HepG2 (cell line): ENCODE measurements at regions not wholly inside any gene's neighbourhood (a gene's known extent, or its start where the extent isn't known, plus 50 kb on each side); places are given as distances from the start of the nearest gene placed in this dataset.

Experiments used
- EP300 ChIP-seq, 3 experiments: sonication (generic) in 1 of 3; formaldehyde crosslinking in 1 of 3; IDR thresholded peaks; 2 replicates each; pipeline versions ENCODE4 v1.5.1 to v1.6.1; 2011 to 2020; ENCODE audit warnings: low read depth in 2 of 3, low read length in 2 of 3, borderline replicate concordance in 1 of 3, improper control_type of control experiment in 1 of 3, mild to moderate bottlenecking in 1 of 3, missing genetic modification reagents in 1 of 3, moderate library complexity in 1 of 3
- GTF3A ChIP-seq: sonication (generic); formaldehyde crosslinking; conservative IDR thresholded peaks from 2 replicates; pipeline ENCODE4 v1.4.0; 2020; ENCODE audit warnings: mild to moderate bottlenecking, missing genetic modification reagents
- ISX ChIP-seq: sonication (generic); formaldehyde crosslinking; conservative IDR thresholded peaks from 2 replicates; pipeline ENCODE4 v1.5.0; 2020; ENCODE audit warnings: missing genetic modification reagents
- JUNB ChIP-seq: sonication (generic); formaldehyde crosslinking; IDR thresholded peaks from 2 replicates; pipeline ENCODE4 v1.8.0; 2022; ENCODE audit warnings: missing genetic modification reagents, mild to moderate bottlenecking, borderline replicate concordance
- KDM6A ChIP-seq: IDR thresholded peaks from 2 replicates; pipeline ENCODE4 v1.6.1; 2016; ENCODE audit warnings: low read depth
- MBNL3 ChIP-seq: fragments of 250-450 bp; sonication (Bioruptor Pico); conservative IDR thresholded peaks from 2 replicates; pipeline ENCODE4 v1.8.0; 2022; ENCODE audit warnings: mild to moderate bottlenecking, inconsistent platforms
- ZFP62 ChIP-seq: sonication (generic); formaldehyde crosslinking; IDR thresholded peaks from 2 replicates; pipeline ENCODE4 v1.4.0; 2020; ENCODE audit warnings: missing genetic modification reagents
- ZFYVE20 ChIP-seq: sonication (generic); formaldehyde crosslinking; IDR thresholded peaks from 2 replicates; pipeline ENCODE4 v1.8.0; 2023; ENCODE audit warnings: low read depth, mild to moderate bottlenecking, moderate library complexity, missing genetic modification reagents, borderline replicate concordance
- ZNF367 ChIP-seq: sonication (generic); formaldehyde crosslinking; IDR thresholded peaks from 2 replicates; pipeline ENCODE4 v1.4.0; 2020; ENCODE audit warnings: missing genetic modification reagents, borderline replicate concordance
- ZNF564 ChIP-seq: sonication (generic); formaldehyde crosslinking; IDR thresholded peaks from 2 replicates; pipeline ENCODE4 v1.8.1; 2023; ENCODE audit warnings: mild to moderate bottlenecking, missing genetic modification reagents
- ZNF7 ChIP-seq: IDR thresholded peaks from 2 replicates; pipeline ENCODE4 v1.6.1; 2016; ENCODE audit warnings: missing biosample characterization, missing genetic modification reagents
- ZNF891 ChIP-seq: sonication (generic); formaldehyde crosslinking; IDR thresholded peaks from 2 replicates; pipeline ENCODE4 v1.5.0; 2020; ENCODE audit warnings: mild to moderate bottlenecking, missing genetic modification reagents
- TF ChIP-seq, protein P1 (sequence below): sonication (generic); formaldehyde crosslinking; IDR thresholded peaks from 2 replicates; pipeline ENCODE4 v1.9.0; 2021; ENCODE audit warnings: mild to moderate bottlenecking, missing genetic modification reagents
- TF ChIP-seq, protein P2 (sequence below): sonication (generic); formaldehyde crosslinking; IDR thresholded peaks from 2 replicates; pipeline ENCODE4 v1.4.0; 2020; ENCODE audit warnings: missing genetic modification reagents
- TF ChIP-seq, protein P3 (sequence below): fragments of 450-650 bp; IDR thresholded peaks from 2 replicates; pipeline ENCODE4 v1.6.1; 2017; ENCODE audit warnings: mild to moderate bottlenecking

DNA sequence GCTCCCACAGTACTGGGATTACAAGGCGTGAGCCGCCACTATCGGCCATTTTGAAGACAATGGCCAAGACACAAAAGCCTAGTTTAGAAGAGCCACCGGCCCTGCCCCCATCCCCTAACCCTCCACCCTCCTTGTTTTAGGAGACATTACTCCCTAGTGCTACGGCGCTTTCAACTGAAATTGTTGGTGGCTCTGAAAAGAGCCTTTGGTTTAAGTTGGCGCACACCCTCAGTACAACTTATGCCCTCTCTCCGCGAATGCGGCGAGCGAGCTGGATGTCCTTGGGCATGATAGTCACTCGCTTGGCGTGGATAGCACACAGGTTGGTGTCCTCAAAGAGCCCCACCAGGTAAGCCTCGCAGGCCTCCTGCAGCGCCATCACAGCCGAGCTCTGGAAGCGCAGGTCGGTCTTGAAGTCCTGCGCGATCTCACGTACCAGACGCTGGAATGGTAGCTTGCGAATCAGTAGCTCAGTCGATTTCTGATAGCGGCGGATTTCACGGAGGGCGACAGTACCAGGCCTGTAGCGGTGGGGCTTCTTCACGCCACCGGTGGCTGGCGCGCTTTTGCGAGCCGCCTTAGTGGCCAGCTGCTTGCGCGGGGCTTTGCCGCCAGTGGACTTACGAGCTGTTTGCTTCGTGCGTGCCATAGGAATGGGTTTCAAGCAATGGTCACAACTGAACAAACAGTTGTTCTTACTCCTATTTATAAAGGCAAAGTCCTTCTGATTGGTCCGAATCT is 114.9 kb upstream of the BTN3A2 start (continued):
- 0 out of 4 replicates have a peak, but pooled peaks of 1 of the 2 experiments have one; percentile 22 for TF ChIP-seq EP300 (IDR thresholded peaks at IDR 0.05; ENCODE audit: low read depth in 2 of 2, low read length in 2 of 2)
- no peak for TF ChIP-seq EP300 (CRISPR knock-in tag; IDR thresholded peaks at IDR 0.05; ENCODE audit: borderline replicate concordance)
- peak; percentile 52; the same call in 1 of the 2 replicates for TF ChIP-seq ZNF564 (CRISPR knock-in tag)
- TF ChIP-seq, protein P1, sequence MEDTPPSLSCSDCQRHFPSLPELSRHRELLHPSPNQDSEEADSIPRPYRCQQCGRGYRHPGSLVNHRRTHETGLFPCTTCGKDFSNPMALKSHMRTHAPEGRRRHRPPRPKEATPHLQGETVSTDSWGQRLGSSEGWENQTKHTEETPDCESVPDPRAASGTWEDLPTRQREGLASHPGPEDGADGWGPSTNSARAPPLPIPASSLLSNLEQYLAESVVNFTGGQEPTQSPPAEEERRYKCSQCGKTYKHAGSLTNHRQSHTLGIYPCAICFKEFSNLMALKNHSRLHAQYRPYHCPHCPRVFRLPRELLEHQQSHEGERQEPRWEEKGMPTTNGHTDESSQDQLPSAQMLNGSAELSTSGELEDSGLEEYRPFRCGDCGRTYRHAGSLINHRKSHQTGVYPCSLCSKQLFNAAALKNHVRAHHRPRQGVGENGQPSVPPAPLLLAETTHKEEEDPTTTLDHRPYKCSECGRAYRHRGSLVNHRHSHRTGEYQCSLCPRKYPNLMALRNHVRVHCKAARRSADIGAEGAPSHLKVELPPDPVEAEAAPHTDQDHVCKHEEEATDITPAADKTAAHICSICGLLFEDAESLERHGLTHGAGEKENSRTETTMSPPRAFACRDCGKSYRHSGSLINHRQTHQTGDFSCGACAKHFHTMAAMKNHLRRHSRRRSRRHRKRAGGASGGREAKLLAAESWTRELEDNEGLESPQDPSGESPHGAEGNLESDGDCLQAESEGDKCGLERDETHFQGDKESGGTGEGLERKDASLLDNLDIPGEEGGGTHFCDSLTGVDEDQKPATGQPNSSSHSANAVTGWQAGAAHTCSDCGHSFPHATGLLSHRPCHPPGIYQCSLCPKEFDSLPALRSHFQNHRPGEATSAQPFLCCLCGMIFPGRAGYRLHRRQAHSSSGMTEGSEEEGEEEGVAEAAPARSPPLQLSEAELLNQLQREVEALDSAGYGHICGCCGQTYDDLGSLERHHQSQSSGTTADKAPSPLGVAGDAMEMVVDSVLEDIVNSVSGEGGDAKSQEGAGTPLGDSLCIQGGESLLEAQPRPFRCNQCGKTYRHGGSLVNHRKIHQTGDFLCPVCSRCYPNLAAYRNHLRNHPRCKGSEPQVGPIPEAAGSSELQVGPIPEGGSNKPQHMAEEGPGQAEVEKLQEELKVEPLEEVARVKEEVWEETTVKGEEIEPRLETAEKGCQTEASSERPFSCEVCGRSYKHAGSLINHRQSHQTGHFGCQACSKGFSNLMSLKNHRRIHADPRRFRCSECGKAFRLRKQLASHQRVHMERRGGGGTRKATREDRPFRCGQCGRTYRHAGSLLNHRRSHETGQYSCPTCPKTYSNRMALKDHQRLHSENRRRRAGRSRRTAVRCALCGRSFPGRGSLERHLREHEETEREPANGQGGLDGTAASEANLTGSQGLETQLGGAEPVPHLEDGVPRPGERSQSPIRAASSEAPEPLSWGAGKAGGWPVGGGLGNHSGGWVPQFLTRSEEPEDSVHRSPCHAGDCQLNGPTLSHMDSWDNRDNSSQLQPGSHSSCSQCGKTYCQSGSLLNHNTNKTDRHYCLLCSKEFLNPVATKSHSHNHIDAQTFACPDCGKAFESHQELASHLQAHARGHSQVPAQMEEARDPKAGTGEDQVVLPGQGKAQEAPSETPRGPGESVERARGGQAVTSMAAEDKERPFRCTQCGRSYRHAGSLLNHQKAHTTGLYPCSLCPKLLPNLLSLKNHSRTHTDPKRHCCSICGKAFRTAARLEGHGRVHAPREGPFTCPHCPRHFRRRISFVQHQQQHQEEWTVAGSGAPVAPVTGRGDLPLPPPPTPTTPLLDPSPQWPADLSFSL (CRISPR knock-in tag): no peak
- peak; percentile 55; the same call in 1 of the 2 replicates for TF ChIP-seq ZNF891 (CRISPR knock-in tag)
- TF ChIP-seq ISX (CRISPR knock-in tag): no peak
- TF ChIP-seq JUNB (CRISPR knock-in tag): no peak
- no peak for TF ChIP-seq ZNF7 (CRISPR knock-in tag)
- TF ChIP-seq, protein P2, sequence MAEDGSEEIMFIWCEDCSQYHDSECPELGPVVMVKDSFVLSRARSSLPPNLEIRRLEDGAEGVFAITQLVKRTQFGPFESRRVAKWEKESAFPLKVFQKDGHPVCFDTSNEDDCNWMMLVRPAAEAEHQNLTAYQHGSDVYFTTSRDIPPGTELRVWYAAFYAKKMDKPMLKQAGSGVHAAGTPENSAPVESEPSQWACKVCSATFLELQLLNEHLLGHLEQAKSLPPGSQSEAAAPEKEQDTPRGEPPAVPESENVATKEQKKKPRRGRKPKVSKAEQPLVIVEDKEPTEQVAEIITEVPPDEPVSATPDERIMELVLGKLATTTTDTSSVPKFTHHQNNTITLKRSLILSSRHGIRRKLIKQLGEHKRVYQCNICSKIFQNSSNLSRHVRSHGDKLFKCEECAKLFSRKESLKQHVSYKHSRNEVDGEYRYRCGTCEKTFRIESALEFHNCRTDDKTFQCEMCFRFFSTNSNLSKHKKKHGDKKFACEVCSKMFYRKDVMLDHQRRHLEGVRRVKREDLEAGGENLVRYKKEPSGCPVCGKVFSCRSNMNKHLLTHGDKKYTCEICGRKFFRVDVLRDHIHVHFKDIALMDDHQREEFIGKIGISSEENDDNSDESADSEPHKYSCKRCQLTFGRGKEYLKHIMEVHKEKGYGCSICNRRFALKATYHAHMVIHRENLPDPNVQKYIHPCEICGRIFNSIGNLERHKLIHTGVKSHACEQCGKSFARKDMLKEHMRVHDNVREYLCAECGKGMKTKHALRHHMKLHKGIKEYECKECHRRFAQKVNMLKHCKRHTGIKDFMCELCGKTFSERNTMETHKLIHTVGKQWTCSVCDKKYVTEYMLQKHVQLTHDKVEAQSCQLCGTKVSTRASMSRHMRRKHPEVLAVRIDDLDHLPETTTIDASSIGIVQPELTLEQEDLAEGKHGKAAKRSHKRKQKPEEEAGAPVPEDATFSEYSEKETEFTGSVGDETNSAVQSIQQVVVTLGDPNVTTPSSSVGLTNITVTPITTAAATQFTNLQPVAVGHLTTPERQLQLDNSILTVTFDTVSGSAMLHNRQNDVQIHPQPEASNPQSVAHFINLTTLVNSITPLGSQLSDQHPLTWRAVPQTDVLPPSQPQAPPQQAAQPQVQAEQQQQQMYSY: no peak; the same call in 1 of the 2 replicates
- no peak for TF ChIP-seq MBNL3 (CRISPR knock-in tag)
- TF ChIP-seq, protein P3, sequence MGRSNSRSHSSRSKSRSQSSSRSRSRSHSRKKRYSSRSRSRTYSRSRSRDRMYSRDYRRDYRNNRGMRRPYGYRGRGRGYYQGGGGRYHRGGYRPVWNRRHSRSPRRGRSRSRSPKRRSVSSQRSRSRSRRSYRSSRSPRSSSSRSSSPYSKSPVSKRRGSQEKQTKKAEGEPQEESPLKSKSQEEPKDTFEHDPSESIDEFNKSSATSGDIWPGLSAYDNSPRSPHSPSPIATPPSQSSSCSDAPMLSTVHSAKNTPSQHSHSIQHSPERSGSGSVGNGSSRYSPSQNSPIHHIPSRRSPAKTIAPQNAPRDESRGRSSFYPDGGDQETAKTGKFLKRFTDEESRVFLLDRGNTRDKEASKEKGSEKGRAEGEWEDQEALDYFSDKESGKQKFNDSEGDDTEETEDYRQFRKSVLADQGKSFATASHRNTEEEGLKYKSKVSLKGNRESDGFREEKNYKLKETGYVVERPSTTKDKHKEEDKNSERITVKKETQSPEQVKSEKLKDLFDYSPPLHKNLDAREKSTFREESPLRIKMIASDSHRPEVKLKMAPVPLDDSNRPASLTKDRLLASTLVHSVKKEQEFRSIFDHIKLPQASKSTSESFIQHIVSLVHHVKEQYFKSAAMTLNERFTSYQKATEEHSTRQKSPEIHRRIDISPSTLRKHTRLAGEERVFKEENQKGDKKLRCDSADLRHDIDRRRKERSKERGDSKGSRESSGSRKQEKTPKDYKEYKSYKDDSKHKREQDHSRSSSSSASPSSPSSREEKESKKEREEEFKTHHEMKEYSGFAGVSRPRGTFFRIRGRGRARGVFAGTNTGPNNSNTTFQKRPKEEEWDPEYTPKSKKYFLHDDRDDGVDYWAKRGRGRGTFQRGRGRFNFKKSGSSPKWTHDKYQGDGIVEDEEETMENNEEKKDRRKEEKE: no peak
- TF ChIP-seq ZFYVE20 (CRISPR knock-in tag): peak; percentile 78; the same call in 1 of the 2 replicates
- TF ChIP-seq ZFP62 (CRISPR knock-in tag): no peak
- no peak for TF ChIP-seq GTF3A (CRISPR knock-in tag)
- no peak for TF ChIP-seq KDM6A
- no peak for TF ChIP-seq ZNF367
